Jurkat, Clone E6-1 (cell line): ENCODE measurements at regions not wholly inside any gene's neighbourhood (a gene's known extent, or its start where the extent isn't known, plus 50 kb on each side); places are given as distances from the start of the nearest gene placed in this dataset.
"Not testable (repeated sequence)": the region's sequence is repeated elsewhere in the genome, so short reads cannot be mapped to it uniquely, and the experiment has no call there.

Experiments used
- DNase-seq: peaks from one replicate; pipeline ENCODE4 v3.0.0-alpha.2; 2011; ENCODE audit warnings: low read depth, low spot score
- H3K4me3 ChIP-seq: 2 replicates; pipeline ENCODE4 v1.5.1; 2011; ENCODE audit warnings: mild to moderate bottlenecking, low read length, control low read depth, moderate library complexity

DNA sequence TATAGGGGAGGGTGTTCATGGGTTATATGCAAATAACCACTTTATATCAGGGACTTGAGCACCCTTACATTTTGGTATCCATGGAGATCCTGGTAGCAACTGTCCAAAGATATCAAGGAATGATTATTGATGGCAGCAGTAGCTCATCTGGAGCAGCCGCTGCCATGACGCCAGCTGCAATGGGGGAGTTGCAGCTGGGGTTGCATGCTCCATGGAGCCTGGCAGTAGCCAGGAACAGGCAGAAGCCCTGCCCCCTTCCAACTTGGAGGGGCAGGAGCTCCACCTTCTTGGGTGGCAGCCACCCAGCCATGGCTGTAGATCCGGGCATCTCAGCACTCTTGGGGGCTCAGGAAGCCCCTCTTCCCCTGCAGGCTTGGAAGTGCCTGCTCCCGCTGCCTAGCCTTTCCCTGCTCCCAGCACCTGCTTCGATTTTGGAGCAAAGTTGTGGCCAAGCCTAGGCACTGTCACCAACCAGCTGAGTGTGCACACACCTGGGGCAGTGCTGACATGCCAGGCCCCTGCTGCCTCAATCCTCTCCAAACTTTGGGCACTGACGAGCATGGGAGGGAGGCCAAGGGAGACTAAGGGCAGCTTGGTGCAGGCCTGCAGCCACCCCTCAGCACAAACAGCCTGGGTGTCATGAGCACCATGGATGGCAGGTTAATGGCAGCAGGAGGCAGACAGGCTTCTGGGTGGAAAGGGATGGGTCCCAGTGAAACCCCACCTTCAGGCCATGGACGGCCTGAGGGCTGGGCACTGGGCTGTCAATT is 235.6 kb upstream of the CSNK1A1L start:
- no peak for DNase-seq
- H3K4me3 ChIP-seq: no peak overlapping the region

DNA sequence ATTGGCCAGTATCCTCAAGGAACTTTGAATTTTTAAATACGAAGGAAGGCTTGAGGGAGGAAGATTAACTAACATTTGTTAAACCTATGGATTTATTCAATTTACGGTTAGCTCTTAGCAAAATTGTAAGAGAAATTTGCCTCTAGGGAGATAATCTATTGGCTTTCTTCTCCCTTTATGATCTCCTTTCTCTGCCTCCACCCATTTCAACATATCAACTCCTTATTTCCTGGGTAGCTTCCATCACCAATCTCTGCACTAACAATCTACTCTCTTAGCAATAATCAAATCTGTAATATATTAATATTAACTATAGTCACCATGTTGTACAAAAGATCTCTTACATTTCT is 233.9 kb upstream of the CSNK1A1L start:
- no peak for DNase-seq

DNA sequence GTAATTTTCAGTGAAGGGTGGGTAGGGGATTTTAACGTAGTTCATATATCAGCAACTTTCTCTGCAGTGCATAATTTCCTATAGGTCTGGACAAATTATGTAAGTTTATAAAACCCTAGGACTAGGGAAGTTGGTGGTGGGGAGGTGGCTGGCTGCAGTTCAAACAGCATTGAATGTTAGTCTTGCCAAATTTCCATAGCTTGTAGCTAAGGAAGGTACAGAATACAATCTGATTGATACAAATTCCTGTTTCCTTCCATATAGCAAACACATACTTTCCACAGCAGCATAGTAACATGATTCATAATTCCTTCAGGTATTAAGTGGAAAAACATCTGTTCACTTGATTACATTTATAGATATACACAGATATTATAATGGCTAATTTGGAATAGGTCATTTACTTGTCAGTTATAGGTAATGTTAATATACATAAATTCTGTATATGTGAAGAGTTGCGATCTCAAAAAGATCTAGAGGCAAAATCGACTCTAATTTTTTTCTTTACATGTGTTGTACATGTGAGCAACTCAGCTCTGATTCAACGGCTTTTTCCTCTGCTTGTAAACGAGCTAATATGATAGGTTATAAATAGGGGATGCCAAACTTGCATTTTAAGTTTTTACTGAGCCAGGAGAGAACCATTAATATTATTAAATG is 233.4 kb upstream of the CSNK1A1L start:
- no peak for DNase-seq
- no peak overlapping the region for H3K4me3 ChIP-seq

More for the DNA sequence above, 233.9 kb upstream of the CSNK1A1L start:
- H3K4me3 ChIP-seq: no peak overlapping the region

DNA sequence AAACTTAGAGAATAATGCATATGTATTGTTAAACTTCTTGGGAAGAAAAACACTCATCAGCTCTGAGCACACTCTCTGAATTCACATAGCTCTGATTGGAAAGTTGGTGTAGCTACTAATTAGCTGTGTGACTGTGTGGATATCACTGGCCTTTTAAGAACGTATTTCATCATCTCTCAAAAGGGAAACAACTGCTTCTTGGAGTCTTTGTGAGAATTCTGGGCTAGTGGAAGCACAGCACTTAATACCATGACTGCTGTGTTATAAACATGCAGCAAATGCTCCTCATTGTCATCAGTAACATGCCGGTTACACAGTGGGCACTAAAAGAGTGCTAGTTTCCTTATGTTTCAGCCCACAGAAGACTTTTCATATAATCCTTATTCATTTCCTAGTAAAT is 220.9 kb upstream of the CSNK1A1L start:
- no peak for DNase-seq

DNA sequence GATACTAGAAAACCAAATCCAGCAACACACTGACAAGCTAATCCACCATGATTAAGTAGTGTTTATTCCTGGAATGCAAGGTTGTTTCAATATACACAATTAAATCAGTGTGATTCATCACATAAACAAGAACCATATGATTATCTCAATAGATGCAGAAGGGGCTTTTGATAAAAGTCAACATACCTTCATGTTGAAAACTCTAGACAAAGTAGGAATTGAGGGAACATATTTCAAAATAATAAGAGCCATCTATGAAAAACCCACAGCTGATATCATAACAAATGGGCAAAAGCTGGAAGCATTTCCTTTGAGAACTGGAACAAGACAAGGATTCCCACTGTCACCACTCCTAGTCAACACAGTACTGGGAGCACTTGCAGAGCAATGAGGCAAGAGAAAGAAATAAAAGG is 213.6 kb upstream of the CSNK1A1L start:
- no peak for DNase-seq
- no peak overlapping the region for H3K4me3 ChIP-seq

More for the DNA sequence above, 220.9 kb upstream of the CSNK1A1L start:
- no peak overlapping the region for H3K4me3 ChIP-seq

DNA sequence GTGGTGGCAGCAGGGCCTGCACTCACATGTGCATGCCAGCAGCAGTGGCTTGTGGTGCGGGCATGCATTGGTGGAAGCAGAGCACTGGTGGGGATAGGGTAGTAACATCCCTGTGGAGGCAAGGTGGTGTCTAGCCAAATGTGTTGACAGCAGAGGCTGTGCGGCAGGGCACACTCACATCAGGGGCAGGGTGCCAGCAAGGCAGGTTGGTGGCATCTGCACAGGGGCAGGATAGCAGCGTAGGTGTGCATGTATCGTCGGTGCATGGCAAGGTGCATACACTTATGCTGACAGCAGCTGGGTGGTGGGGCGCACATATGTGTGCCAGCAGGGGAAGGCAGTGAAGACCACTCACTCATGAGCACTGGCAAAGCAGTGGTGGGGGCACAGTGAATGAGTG is 211.5 kb upstream of the CSNK1A1L start:
- no peak overlapping the region for H3K4me3 ChIP-seq
- DNase-seq: no peak

DNA sequence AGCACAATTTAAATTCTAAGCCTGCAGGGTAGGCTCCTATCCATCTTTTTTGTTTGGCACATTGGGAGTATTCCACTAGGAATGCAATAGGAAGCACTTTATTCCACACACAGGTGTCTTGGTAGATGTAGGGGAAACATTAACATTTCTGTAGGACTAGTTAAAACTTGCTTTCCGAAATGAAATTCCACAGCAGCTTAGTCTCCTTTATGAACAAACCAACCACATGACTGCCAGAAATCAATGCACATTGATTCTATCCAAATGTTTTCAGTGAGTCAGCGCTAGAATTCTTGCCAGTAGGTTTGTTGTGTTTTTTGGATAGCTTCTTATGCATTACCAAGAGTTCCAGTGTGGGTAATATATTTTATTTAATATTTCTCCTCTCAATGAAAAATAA is 207.9 kb upstream of the CSNK1A1L start:
- H3K4me3 ChIP-seq: no peak overlapping the region
- DNase-seq: no peak

DNA sequence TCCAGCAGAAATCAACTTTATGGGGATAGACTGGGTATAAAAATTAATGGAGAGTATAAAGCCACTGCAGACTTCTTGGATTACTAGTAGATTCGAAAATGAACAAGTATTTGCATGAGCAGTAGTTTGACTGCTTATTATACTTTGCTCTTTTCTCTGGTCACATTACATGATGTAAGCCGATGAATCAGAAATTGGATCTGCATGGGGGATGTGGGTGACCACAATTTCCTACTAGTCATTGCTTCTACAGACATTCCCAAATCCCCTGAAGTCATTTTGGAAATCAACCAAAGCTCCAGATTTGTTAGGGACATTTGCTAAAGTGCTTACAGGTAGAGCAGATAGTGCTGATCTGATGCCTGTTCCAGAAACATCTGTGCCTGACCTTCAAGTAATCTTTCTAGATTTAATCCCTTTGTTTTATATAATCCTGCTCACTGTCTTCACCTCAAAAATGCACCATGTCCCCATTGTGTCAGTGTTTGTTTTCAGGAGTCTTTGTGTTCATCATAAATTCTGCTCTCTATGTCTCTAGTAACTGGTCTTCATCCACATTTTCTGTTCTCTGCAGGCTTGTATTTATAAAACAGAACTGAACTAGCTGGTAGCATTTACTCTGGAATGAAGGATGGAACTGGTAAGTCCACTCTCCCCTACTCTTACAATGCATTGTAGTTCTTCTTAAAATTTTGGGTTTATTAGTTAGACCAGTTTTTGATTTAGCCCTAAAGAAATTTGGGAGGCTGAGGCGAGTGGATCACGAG is 201.5 kb upstream of the CSNK1A1L start:
- no peak overlapping the region for H3K4me3 ChIP-seq

DNA sequence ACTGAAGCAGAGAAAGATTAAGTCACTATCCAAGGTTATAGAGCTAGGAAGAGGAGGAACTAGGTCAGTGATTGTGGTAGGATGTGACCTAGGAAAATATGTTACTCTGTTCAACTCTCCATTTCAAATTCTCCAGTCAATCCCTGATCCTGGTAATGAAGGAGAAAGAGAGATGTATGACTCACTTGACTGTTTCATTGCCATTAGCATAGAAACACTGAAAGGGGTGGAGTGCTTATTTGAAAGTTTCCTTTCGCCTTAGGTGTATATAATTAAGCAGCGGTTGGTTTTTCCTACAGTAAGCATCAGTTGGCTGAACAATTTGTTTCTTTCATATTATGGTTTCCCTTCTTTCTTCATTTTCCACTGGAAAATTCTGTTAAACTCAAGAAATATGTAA is 198.1 kb upstream of the CSNK1A1L start:
- H3K4me3 ChIP-seq: no peak overlapping the region
- DNase-seq: no peak

More for the DNA sequence above, 201.5 kb upstream of the CSNK1A1L start:
- DNase-seq: no peak

DNA sequence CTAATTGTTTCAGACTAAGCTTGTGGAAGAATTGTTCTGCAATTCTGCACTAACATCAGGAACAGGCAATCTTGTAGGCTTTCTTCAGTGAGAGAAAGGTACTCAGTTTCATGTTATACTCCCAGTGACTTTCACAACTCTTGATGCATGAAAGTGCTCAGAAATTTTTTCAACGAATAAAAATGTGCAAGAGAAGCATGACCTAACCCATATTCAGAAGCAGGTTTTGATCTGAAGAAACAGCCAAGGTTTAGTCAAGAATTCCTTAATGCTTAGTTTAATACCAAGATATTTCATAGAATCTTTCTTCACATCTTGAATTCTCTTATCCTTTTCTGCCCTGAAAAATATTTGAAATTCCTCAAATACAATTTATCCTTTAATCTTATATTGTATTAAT is 197.2 kb upstream of the CSNK1A1L start:
- no peak overlapping the region for H3K4me3 ChIP-seq
- DNase-seq: no peak

DNA sequence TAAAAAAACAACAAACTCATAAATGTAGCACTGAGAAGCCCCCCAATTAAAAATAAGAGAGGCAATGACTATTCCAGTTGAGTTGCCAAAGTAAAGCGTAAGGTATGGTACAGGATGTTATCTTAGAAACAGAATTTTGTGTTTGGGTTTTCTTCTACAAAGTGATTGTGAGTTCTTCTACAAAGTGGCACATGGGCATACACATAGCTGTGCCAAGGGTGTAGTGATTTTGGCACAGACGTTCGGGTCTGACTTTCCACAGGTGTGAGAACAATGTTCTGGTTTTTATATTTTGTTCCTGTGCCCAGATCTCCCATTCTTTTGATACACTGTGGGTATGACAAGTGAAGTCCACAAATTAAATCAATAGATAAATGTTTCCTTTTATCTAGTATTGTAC is 190.1 kb upstream of the CSNK1A1L start:
- H3K4me3 ChIP-seq: no peak overlapping the region
- DNase-seq: no peak

DNA sequence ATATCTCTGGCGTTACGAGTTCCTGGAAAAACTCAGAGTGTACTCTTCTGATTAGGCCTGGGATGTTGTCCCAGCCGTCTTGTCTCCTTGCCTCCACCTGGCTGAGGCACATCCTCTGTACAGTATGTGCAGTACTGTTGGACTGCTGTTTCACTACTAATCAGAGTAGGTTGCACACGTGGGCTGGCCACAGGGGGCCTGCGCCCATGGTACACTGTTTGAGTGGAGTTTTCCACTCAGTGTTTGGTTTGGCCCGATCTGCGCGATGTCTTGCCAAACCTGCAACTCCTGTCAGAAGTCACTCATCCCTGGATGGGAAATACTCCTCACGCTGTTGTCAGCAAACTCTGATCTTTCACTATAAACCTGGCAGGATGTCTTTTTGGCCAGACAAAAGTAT is 189.6 kb upstream of the CSNK1A1L start:
- H3K4me3 ChIP-seq: no peak overlapping the region
- DNase-seq: no peak

DNA sequence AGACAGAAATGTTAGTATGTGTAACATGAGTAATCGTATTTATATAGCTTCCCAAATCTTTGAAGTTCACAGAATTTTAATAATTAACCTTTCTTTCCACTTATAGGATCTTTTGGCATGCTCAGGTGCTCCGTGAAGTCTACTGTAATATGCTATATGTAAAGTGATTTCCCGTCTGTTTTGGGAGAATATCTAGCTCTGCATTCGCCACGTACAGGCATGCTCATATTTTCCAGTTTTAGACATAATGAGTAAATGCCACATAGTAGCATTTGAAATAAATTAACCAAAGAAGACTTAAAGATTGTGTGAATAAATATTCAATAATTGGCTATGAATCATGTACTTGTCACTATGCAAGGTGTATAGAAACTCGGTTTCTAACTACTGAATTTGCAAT is 189.0 kb upstream of the CSNK1A1L start:
- no peak overlapping the region for H3K4me3 ChIP-seq
- no peak for DNase-seq

DNA sequence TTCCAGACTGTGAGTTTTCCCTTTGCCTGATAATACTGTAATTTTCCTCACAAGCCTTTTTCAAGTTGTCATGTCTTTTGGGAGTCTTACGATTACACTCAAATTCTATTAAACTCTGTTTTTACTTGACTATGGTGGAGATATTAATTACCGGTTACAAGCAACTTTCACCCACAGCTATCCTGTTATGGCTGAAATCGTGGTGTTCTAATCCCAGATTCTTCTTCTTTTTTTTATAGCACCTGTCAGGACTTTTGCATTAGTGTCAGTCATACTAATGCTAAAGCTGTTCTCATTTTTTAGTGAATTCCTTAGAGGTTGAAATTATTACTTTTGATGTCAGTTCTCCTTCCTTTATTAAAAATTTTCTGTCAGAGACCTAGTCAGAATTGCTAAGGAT is 187.8 kb upstream of the CSNK1A1L start:
- no peak overlapping the region for H3K4me3 ChIP-seq
- DNase-seq: no peak

DNA sequence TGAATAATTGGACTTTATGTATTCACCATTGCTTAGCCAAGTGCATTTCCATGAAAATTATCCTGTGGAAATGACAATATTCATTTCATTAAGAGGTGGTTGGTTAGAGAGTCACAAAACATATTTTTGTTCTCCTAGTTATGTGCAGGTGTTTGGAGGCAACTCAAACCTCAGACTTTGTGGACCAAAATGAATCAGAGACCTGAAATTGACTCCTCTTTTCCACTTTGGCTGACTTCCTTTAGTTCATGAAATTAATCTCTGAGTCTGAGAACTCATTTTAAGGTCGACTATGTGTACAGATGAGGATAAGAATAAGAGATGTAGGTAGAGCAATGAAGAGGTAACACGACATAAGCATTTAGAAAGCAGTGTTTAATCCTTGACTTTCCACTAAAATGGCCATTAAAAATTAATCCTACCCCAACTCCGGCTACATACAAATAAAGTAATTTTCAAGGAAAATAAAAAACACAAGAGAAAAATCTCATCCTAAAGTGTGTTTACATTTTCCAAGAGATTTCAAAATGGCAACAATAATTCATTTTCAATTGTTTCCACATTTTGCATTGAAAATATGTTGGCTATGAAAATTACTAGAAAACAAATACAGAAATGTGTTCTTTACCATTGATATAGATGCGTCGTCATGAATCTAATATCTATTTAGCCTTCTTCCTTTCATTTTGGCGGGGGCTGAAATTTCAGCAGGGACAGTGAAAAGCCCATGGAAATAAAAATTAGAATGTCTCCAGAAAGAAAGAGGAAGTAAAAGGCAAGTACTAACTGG is 185.4 kb upstream of the CSNK1A1L start:
- H3K4me3 ChIP-seq: no peak overlapping the region
- DNase-seq: no peak

DNA sequence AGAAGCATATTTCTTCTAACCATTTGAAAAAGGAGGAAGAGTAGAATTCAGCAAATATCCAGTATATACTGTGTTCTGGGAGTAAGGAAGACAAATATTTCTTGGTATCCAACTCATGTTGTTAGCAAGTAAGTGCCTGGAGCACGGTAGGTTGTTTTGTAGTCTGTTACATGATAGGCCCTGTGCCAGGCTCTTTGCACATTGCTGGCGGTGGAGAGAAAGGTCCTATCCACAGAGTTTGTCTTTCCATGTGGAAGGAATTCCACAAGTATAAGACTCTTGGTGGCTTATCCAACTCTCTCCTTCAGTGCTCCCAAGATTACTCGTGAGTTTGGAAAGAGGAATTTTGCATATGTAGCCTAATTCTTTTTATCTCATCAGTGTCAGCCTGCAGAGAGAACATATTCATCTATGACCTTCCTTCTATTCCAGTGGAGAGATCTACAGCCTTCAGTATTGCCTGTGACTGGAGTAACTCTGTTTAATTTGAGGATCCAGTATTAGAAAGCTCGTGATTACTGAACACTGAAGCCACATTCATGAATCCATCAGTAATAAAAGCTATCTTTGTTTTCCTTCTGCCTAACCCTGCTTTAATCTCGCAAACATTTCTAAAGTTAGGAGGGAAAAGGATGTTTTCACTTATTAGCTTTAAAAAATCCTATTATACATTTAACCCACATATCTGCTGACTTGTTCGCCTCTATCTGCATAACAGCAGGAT is 183.9 kb upstream of the CSNK1A1L start:
- no peak overlapping the region for H3K4me3 ChIP-seq
- no peak for DNase-seq

DNA sequence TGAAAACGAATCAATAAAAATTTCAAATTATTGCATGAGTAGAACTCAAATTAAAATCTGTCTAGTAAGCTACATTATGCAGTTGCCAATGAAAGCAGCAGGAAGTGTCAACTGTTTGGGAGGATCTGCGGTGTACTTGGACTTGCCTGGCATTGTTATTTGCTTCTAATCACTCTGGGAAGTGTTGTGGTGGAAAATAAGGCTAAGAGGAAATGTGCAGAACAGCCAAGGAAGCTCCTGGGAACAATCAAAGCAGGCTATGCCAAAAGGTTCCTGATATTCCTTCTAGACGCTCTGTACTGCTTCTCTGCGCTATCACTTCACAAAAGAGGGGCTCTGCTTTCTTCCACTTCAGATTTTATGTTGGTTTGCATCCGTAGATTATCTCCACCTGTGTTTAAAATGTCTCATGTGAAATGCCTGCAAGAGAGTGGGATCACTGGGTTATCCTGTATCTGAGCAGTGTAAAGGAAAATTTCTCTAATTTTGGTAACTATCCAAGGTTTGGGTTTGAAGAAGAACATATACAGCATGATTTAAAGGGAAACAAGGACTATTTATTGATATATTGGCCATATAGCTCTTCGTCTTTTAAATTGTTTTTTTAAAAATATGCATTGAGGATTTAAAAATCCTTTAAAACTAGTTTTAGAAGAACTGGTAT is 182.7 kb upstream of the CSNK1A1L start:
- no peak overlapping the region for H3K4me3 ChIP-seq
- no peak for DNase-seq

DNA sequence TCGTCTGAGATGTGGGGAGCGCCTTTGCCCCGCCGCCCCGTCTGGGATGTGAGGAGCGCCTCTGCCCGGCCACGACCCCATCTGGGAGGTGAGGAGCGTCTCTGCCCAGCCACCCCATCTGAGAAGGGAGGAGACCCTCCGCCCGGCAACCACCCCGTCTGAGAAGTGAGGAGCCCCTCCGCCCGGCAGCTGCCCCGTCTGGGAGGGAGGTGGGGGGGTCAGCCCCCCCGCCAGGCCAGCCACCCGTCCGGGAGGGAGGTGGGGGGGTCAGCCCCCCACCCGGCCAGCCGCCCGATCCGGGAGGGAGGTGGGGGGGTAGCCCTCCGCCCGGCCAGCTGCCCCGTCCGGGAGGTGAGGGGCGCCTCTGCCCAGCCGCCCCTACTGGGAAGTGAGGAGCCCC is 174.8 kb upstream of the CSNK1A1L start:
- H3K4me3 ChIP-seq, DNase-seq: not testable (repeated sequence)
